Karpas-422 (cell line): ENCODE measurements at regions not wholly inside any gene's neighbourhood (a gene's known extent, or its start where the extent isn't known, plus 50 kb on each side); places are given as distances from the start of the nearest gene placed in this dataset.

Source experiments
- DNase-seq: peaks from one replicate; pipeline ENCODE4 v3.0.0-alpha.2; 2015
- H2AFZ ChIP-seq: fragments of 200-600 bp; sonication (generic); 2 replicates; pipeline ENCODE4 v1.6.1; 2014; ENCODE audit warnings: antibody characterized with exemption, low read length, mixed read lengths
- H3K27ac ChIP-seq: fragments of 200-600 bp; sonication (generic); 2 replicates; pipeline ENCODE4 v1.5.1; 2014; ENCODE audit warnings: mild to moderate bottlenecking, low read length, moderate library complexity
- H3K27me3 ChIP-seq: fragments of 200-600 bp; sonication (generic); 2 replicates; pipeline ENCODE4 v1.6.1; 2014; ENCODE audit warnings: low read length, mixed read lengths
- H3K36me3 ChIP-seq: fragments of 200-600 bp; sonication (generic); 2 replicates; pipeline ENCODE4 v1.6.1; 2014; ENCODE audit warnings: low read length, mixed read lengths; ENCODE audit not compliant: insufficient read depth
- H3K4me1 ChIP-seq: fragments of 200-600 bp; sonication (generic); 2 replicates; pipeline ENCODE4 v1.6.1; 2014; ENCODE audit warnings: mild to moderate bottlenecking, low read length, mixed read lengths
- H3K4me2 ChIP-seq: fragments of 200-600 bp; sonication (generic); 2 replicates; pipeline ENCODE4 v1.6.1; 2014; ENCODE audit warnings: low read length, low read depth, mild to moderate bottlenecking; ENCODE audit not compliant: poor library complexity, severe bottlenecking
- H3K4me3 ChIP-seq: fragments of 200-600 bp; sonication (generic); 2 replicates; pipeline ENCODE4 v1.5.1; 2014; ENCODE audit warnings: mild to moderate bottlenecking, antibody characterized with exemption, low read length, mixed read lengths
- H3K79me2 ChIP-seq: fragments of 200-600 bp; sonication (generic); 2 replicates; pipeline ENCODE4 v1.6.1; 2014; ENCODE audit warnings: mild to moderate bottlenecking, low read length, mixed read lengths
- H3K9ac ChIP-seq: fragments of 200-600 bp; sonication (generic); 2 replicates; pipeline ENCODE4 v1.6.0; 2014; ENCODE audit warnings: low read length
- H3K9me2 ChIP-seq: fragments of 200-600 bp; sonication (generic), shearing (Covaris generic); replicated peaks from 2 replicates; pipeline ENCODE4 v1.6.0; 2014; ENCODE audit warnings: mild to moderate bottlenecking, low read length, moderate library complexity; ENCODE audit not compliant: insufficient read depth
- H3K9me3 ChIP-seq: fragments of 300-700, 200-600 bp; sonication (generic); 2 replicates; pipeline ENCODE4 v1.6.1; 2014; ENCODE audit warnings: low read length, mixed read lengths
- H4K20me1 ChIP-seq: fragments of 200-600 bp; sonication (generic); 2 replicates; pipeline ENCODE4 v1.6.1; 2014; ENCODE audit warnings: mild to moderate bottlenecking, antibody characterized with exemption, low read length, low read depth; ENCODE audit not compliant: insufficient read depth

DNA sequence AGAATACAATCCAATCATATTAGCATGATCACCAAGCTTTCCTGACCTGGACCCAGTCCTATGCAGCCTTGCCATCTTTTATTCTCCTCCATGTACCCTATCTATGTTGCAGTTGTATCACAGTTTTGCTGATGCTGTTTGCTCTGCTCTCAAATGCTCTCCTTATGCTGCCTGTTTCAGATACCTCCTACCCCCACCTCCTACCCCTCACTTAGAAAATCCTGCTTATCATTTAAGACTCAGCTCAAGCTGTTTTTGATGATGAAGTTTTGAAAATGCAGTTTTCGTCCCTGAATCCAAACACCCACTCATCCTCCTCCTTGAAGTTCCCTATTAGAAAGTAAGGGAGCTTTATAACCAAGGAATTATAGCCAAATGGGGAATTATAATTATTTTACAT is 457.4 kb upstream of the ATP2B1 start:
- no peak for DNase-seq
- H3K4me3 ChIP-seq: no peak overlapping the region
- H3K27ac ChIP-seq: no peak overlapping the region
- H3K9me2 ChIP-seq: no peaks in the 10 kb centered on the region
- no peak overlapping the region for H2AFZ ChIP-seq
- no peaks in the 10 kb centered on the region for H3K4me1 ChIP-seq
- H4K20me1 ChIP-seq: no peaks in the 10 kb centered on the region
- no peak overlapping the region for H3K4me2 ChIP-seq
- H3K27me3 ChIP-seq: no peaks in the 10 kb centered on the region
- no peaks in the 10 kb centered on the region for H3K36me3 ChIP-seq
- H3K9ac ChIP-seq: no peak overlapping the region
- no peaks in the 10 kb centered on the region for H3K79me2 ChIP-seq
- H3K9me3 ChIP-seq: peaks cover 3% of the 10 kb centered on the region

DNA sequence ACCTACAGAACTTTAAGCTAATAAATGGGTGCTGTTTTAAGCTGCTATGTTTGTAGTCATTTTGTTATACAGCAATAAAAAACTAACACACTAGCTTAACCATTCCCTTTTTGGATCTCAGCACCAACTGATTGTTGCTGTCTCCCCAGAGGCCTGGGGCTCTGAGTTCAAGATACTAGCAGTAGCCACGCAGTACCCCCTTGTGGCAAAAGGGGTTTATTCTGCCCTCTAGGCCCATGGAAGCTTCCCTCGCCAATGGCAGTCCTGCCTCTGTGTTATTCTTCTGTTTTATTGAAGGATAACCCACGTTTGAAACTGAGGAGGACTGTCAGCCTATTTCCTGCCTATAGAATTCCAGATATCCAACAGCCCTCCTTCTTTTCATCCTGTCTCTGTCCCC is 455.3 kb upstream of the ATP2B1 start:
- no peaks in the 10 kb centered on the region for H3K9me2 ChIP-seq
- H3K36me3 ChIP-seq: no peaks in the 10 kb centered on the region
- no peak overlapping the region for H3K27ac ChIP-seq
- H3K4me2 ChIP-seq: no peak overlapping the region
- H3K79me2 ChIP-seq: no peaks in the 10 kb centered on the region
- no peak overlapping the region for H3K4me3 ChIP-seq
- H3K9me3 ChIP-seq: peaks cover 5% of the 10 kb centered on the region; the same call in 1 of the 2 replicates
- H3K9ac ChIP-seq: no peak overlapping the region
- no peaks in the 10 kb centered on the region for H4K20me1 ChIP-seq
- no peaks in the 10 kb centered on the region for H3K27me3 ChIP-seq
- no peak for DNase-seq
- H2AFZ ChIP-seq: no peak overlapping the region
- no peaks in the 10 kb centered on the region for H3K4me1 ChIP-seq

DNA sequence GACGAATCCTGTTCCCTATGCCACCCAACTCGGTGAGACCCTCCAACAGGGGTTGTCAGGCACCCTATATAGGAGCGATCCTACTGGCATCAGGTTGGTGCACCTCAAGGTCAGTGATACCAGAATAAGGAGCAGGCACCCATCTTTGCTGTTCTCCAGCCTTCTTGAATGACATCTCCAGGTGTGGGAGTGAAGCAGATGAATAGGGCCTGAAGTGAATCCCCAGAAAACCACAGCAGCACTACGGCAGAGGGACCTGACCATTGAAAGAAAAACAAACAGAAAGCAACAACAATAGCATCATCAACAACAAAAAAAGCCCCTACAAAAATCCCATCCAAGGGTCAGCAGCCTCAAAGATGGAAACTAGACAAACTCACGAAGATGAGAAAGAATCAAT is 445.2 kb upstream of the ATP2B1 start:
- Histone ChIP-seq H3K4me2 (no peak overlapping the region), H3K9ac (no peak overlapping the region), H3K4me1 (no peaks in the 10 kb centered on the region), H3K9me2 (no peaks in the 10 kb centered on the region), H3K27ac (no peak overlapping the region), H3K27me3 (no peaks in the 10 kb centered on the region), H3K36me3 (no peaks in the 10 kb centered on the region), H4K20me1 (no peaks in the 10 kb centered on the region), H3K4me3 (no peak overlapping the region), H3K79me2 (no peaks in the 10 kb centered on the region), H2AFZ (no peak overlapping the region), H3K9me3 (peaks cover 5% of the 10 kb centered on the region; the same call in 1 of the 2 replicates)
- no peak for DNase-seq

DNA sequence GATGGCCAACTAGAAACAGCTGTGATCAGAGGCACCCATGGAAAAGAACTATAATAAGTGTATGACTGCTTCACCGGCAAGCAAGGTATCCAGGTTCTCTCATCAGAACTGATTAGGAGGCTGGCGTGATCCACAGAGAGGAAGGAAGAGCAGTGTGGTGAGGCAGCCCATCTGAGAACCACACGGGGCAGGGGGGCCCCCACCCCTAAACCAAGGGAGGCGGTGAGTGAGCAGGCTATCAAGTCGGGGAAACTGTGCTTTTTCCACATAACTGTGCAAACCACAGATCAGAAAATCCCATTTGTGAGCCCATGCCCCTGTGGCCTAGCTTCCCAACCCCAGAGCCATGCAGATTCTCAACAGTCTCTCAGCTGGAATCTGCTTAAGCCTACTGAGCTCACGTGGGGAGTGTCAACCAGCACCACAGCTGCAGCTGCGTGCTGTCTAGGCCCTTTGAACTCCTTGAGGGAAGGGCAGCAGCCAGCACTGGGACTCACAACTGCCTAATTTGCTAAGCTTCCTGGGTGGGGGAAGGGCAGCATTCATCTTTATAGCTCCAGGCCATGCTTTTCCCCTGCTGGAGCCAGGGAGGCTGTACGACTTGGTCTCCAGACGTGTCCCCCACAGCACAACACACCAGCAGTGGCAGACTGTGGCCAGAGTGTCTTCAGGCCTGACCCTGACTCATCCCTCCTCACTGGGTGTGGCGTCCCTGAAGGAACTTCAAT is 444.4 kb upstream of the ATP2B1 start:
- no peak overlapping the region for H3K4me3 ChIP-seq
- H2AFZ ChIP-seq: no peak overlapping the region
- no peaks in the 10 kb centered on the region for H3K36me3 ChIP-seq
- no peaks in the 10 kb centered on the region for H3K9me2 ChIP-seq
- H3K79me2 ChIP-seq: no peaks in the 10 kb centered on the region
- no peaks in the 10 kb centered on the region for H3K27me3 ChIP-seq
- H3K9ac ChIP-seq: no peak overlapping the region
- peaks cover 5% of the 10 kb centered on the region; the same call in 1 of the 2 replicates for H3K9me3 ChIP-seq
- H3K27ac ChIP-seq: no peak overlapping the region
- no peak for DNase-seq
- H4K20me1 ChIP-seq: no peaks in the 10 kb centered on the region
- H3K4me1 ChIP-seq: no peaks in the 10 kb centered on the region
- H3K4me2 ChIP-seq: no peak overlapping the region

DNA sequence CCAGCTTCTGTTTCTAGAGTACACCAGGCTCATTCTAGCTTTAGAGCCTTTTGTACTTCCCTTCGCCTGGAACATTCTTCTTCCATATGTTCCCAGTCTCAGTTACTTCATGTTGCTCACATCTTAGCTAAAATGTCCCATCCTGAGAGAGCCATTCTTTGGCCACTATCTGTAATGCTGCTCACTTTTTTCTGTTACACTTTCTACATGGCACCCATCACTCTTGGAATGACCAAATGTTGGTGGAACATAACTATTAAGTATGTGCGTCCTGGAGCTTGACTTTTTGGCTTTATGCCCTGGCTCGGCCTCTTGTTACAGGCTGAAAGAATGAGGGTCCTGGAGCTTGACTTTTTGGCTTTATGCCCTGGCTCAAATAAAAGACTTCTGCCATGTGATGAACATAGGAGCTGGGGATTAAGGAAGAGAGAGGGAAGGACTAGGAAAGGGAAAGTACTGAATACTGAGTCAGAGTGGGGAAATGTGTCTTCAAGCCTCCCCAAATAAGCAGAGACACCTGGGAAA is 442.9 kb upstream of the ATP2B1 start:
- H3K79me2 ChIP-seq: no peaks in the 10 kb centered on the region
- H3K4me3 ChIP-seq: no peak overlapping the region

DNA sequence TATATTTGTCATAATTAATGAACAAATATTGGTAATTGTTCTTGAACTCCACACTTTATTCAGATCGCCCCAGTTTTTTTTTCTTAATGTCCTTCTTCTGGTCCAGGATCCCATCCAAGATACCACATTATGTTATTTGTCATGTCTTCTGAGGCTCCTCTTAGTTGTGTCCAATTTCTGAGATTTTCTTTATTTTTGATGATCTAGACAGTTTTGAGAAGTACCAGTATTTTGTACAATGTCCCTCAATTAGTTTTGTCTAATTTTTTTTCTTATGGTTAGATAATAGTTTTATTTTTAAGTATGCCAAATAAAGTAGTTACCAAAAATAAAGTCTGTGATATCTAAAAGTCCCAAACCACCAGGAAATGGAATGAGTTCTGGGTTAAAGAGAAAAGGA is 440.8 kb upstream of the ATP2B1 start:
- Histone ChIP-seq H3K4me2 (no peak overlapping the region), H3K4me3 (no peak overlapping the region), H4K20me1 (no peaks in the 10 kb centered on the region), H3K9me3 (peaks cover 5% of the 10 kb centered on the region; the same call in 1 of the 2 replicates), H3K9ac (no peak overlapping the region), H3K4me1 (no peaks in the 10 kb centered on the region), H3K79me2 (no peaks in the 10 kb centered on the region), H3K9me2 (no peaks in the 10 kb centered on the region), H3K36me3 (no peaks in the 10 kb centered on the region), H3K27me3 (no peaks in the 10 kb centered on the region), H3K27ac (no peak overlapping the region), H2AFZ (no peak overlapping the region)
- DNase-seq: no peak

More for the DNA sequence above, 442.9 kb upstream of the ATP2B1 start:
- Histone ChIP-seq H3K9ac (no peak overlapping the region), H3K9me3 (peaks cover 5% of the 10 kb centered on the region; the same call in 1 of the 2 replicates), H3K36me3 (no peaks in the 10 kb centered on the region), H3K27ac (no peak overlapping the region), H3K4me1 (no peaks in the 10 kb centered on the region), H3K27me3 (no peaks in the 10 kb centered on the region), H3K9me2 (no peaks in the 10 kb centered on the region), H3K4me2 (no peak overlapping the region), H4K20me1 (no peaks in the 10 kb centered on the region), H2AFZ (no peak overlapping the region)
- no peak for DNase-seq

DNA sequence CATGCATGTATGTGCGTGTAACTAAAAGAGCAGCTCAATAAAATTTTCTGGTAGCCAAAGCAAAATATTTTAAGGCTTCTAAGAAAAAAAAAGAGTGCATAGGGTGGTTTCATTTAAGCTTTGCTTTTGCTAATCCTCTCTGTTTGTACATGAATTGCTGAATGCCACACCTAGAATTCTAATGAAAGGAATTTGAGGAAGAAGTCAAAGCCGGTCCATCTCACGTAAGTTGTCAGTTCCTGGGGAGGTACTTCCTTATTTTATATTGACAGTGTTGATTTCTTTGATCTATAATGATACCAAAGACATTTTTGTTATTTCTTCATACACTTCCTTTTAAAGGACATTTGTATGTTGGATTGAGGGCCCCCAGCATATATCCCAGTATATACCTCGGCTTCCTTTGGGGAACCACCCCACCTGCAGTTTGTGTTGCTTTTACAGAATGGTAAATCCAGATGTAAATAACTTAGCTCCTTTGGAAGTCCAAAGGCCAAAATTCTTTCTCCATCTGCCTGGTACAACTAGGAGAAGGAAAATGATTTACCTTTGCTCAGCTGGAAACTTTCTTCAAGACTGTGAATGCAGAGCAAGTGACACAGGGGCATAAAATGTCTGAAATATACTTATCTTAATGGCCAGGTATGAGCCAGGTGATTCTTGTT is 420.9 kb upstream of the ATP2B1 start:
- Histone ChIP-seq H3K9ac (no peak overlapping the region), H3K9me2 (no peaks in the 10 kb centered on the region), H3K9me3 (peaks cover 10% of the 10 kb centered on the region), H3K36me3 (no peaks in the 10 kb centered on the region), H3K27me3 (no peaks in the 10 kb centered on the region), H2AFZ (no peak overlapping the region), H3K79me2 (no peaks in the 10 kb centered on the region), H3K4me1 (no peaks in the 10 kb centered on the region), H3K4me2 (no peak overlapping the region), H4K20me1 (no peaks in the 10 kb centered on the region), H3K4me3 (no peak overlapping the region), H3K27ac (no peak overlapping the region)
- DNase-seq: no peak

DNA sequence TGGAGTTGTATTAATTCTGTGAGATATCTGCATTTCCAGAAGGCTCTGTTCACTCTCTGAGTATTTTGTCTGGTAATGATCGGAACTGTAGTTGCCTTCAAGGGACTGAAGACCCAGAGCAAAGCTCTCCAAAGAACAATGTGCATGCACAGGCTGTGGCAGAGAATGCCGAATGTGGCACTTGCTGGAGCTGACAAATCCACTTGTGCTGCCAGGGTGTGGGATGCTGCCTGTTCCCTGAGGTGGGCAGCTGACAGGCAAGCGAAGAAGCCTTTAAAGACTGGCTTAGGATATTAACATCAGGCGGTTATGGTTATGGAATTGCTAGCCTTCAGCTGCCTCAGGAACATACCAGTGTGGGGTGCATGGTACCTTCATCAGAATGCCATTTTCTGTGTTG is 419.9 kb upstream of the ATP2B1 start:
- H3K9me3 ChIP-seq: peaks cover 5% of the 10 kb centered on the region

More for the DNA sequence above, 419.9 kb upstream of the ATP2B1 start:
- Histone ChIP-seq H3K4me1 (no peaks in the 10 kb centered on the region), H3K27me3 (no peaks in the 10 kb centered on the region), H4K20me1 (no peaks in the 10 kb centered on the region), H3K4me2 (no peak overlapping the region), H2AFZ (no peak overlapping the region), H3K27ac (no peak overlapping the region), H3K9ac (no peak overlapping the region), H3K4me3 (no peak overlapping the region), H3K79me2 (no peaks in the 10 kb centered on the region), H3K9me2 (no peaks in the 10 kb centered on the region), H3K36me3 (no peaks in the 10 kb centered on the region)
- no peak for DNase-seq
